HEK293T (cell line): ENCODE measurements at regions not wholly inside any gene's neighbourhood (a gene's known extent, or its start where the extent isn't known, plus 50 kb on each side); places are given as distances from the start of the nearest gene placed in this dataset.

Source experiments
- ARNT ChIP-seq: fragments of 450-650 bp; IDR thresholded peaks from 2 replicates; pipeline ENCODE4 v1.6.1; 2017; ENCODE audit warnings: mild to moderate bottlenecking
- BHLHE40 ChIP-seq: fragments of 450-650 bp; IDR thresholded peaks from 2 replicates; pipeline ENCODE4 v1.6.1; 2016; ENCODE audit warnings: mild to moderate bottlenecking, moderate library complexity, borderline replicate concordance
- ELF4 ChIP-seq: fragments of 450-650 bp; IDR thresholded peaks from 2 replicates; pipeline ENCODE4 v1.6.1; 2017; ENCODE audit warnings: antibody characterized with exemption
- FOXA1 ChIP-seq: fragments of 450-650 bp; IDR thresholded peaks from 2 replicates; pipeline ENCODE4 v1.6.1; 2016; ENCODE audit warnings: mild to moderate bottlenecking
- FOXK2 ChIP-seq: fragments of 450-650 bp; IDR thresholded peaks from 2 replicates; pipeline ENCODE4 v1.6.1; 2016; ENCODE audit warnings: mild to moderate bottlenecking
- HDGF ChIP-seq: fragments of 450-650 bp; IDR thresholded peaks from 2 replicates; pipeline ENCODE4 v1.6.1; 2017; ENCODE audit warnings: antibody characterized with exemption, borderline replicate concordance
- LEF1 ChIP-seq: fragments of 450-650 bp; IDR thresholded peaks from 2 replicates; pipeline ENCODE4 v1.6.1; 2017; ENCODE audit warnings: mild to moderate bottlenecking, borderline replicate concordance
- NFRKB ChIP-seq: fragments of 450-650 bp; IDR thresholded peaks from 2 replicates; pipeline ENCODE4 v1.6.1; 2016; ENCODE audit warnings: mild to moderate bottlenecking, moderate library complexity
- SP1 ChIP-seq: fragments of 450-650 bp; IDR thresholded peaks from 2 replicates; pipeline ENCODE4 v1.6.1; 2017
- TARDBP ChIP-seq: fragments of 450-650 bp; IDR thresholded peaks from 2 replicates; pipeline ENCODE4 v1.6.1; 2016
- ZNF384 ChIP-seq: fragments of 450-650 bp; IDR thresholded peaks from 2 replicates; pipeline ENCODE4 v1.6.1; 2016
- TF ChIP-seq, protein P1 (sequence below): fragments of 450-650 bp; IDR thresholded peaks from 2 replicates; pipeline ENCODE4 v1.6.1; 2016

DNA sequence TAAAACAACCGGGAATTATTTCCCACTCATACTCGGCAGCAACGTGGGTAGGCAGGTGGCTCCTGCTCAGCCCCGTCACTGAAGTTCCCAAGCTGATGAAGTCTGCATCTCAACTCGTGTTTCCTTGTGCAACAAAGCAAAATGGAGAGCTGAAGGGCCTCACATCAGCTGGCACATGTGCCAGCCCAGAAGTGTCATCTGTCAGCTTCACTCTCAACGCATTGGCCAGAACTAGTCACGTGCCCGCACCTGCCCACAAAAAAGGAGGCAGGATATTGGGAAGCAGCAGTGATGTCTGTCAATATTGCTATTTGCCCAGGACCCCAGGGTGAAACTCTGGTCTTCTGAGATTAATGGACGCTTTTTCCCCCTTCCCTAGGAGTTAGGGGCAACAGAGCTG, 344.0 kb downstream of the BCL11B start:
- TF ChIP-seq FOXK2 (no peak), BHLHE40 (no peak), SP1 (no peak), ZNF384 (no peak), LEF1 (no peak), ELF4 (no peak), FOXA1 (no peak), TARDBP (no peak), ARNT (no peak), NFRKB (no peak), HDGF (no peak)
- TF ChIP-seq, protein P1, sequence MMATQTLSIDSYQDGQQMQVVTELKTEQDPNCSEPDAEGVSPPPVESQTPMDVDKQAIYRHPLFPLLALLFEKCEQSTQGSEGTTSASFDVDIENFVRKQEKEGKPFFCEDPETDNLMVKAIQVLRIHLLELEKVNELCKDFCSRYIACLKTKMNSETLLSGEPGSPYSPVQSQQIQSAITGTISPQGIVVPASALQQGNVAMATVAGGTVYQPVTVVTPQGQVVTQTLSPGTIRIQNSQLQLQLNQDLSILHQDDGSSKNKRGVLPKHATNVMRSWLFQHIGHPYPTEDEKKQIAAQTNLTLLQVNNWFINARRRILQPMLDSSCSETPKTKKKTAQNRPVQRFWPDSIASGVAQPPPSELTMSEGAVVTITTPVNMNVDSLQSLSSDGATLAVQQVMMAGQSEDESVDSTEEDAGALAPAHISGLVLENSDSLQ, result no peak
